Left hindlimb (tissue), 1 donor: ENCODE measurements at regions not wholly inside any gene's neighbourhood (a gene's known extent, or its start where the extent isn't known, plus 50 kb on each side); places are given as distances from the start of the nearest gene placed in this dataset.

Experiments
- DNase-seq: peaks from one replicate; pipeline ENCODE4 v3.0.0-alpha.2; 2018

- no peak for DNase-seq
These were observed 452.5 kb downstream of the MCTP2 start for GRCh38 chr15:94683902-94684301.

GRCh38 chr15:94691169-94691568 lies 459.8 kb downstream of the MCTP2 start:
- DNase-seq, result no peak

- DNase-seq, result no peak
These were observed 461.3 kb downstream of the MCTP2 start for GRCh38 chr15:94692710-94693109.

GRCh38 chr15:94700211-94700610 lies 468.9 kb downstream of the MCTP2 start:
- DNase-seq, result no peak

GRCh38 chr15:94701281-94701985 lies 470.1 kb downstream of the MCTP2 start:
- no peak for DNase-seq

GRCh38 chr15:94703596-94703995 lies 472.2 kb downstream of the MCTP2 start:
- DNase-seq, result no peak

- DNase-seq, result no peak
These were observed 473.1 kb downstream of the MCTP2 start for GRCh38 chr15:94704421-94704820.

GRCh38 chr15:94704946-94705345 lies 473.6 kb downstream of the MCTP2 start:
- DNase-seq, result no peak

- DNase-seq, result no peak
These were observed 478.0 kb downstream of the MCTP2 start for GRCh38 chr15:94709319-94709718.

- DNase-seq, result no peak
These were observed 490.8 kb downstream of the MCTP2 start for GRCh38 chr15:94722024-94722636.

GRCh38 chr15:94723801-94724200 lies 492.4 kb downstream of the MCTP2 start:
- DNase-seq, result no peak

- no peak for DNase-seq
These were observed 499.9 kb downstream of the MCTP2 start for GRCh38 chr15:94731286-94731685.

GRCh38 chr15:94734460-94734859 lies 503.1 kb downstream of the MCTP2 start:
- DNase-seq, result no peak

- no peak for DNase-seq
These were observed 504.9 kb downstream of the MCTP2 start for GRCh38 chr15:94736236-94736635.

- no peak for DNase-seq
These were observed 508.3 kb downstream of the MCTP2 start for GRCh38 chr15:94739639-94740038.

- DNase-seq, result no peak
These were observed 509.1 kb downstream of the MCTP2 start for GRCh38 chr15:94740469-94740868.

GRCh38 chr15:94743668-94744067 lies 512.3 kb downstream of the MCTP2 start:
- DNase-seq, result no peak

GRCh38 chr15:94744080-94744793 lies 512.9 kb downstream of the MCTP2 start:
- no peak for DNase-seq

- DNase-seq, result no peak
These were observed 514.0 kb downstream of the MCTP2 start for GRCh38 chr15:94745371-94745770.

GRCh38 chr15:94747510-94747909 lies 516.1 kb downstream of the MCTP2 start:
- DNase-seq, result no peak

- no peak for DNase-seq
These were observed 518.7 kb downstream of the MCTP2 start for GRCh38 chr15:94749811-94750617.

- no peak for DNase-seq
These were observed 529.0 kb downstream of the MCTP2 start for GRCh38 chr15:94760348-94760747.

- no peak for DNase-seq
These were observed 530.2 kb downstream of the MCTP2 start for GRCh38 chr15:94761574-94761973.
